Naive thymus-derived CD8-positive, alpha-beta T cell (primary cell): ENCODE measurements at regions not wholly inside any gene's neighbourhood (a gene's known extent, or its start where the extent isn't known, plus 50 kb on each side); places are given as distances from the start of the nearest gene placed in this dataset.
"Not testable (repeated sequence)": the region's sequence is repeated elsewhere in the genome, so short reads cannot be mapped to it uniquely, and the experiment has no call there.

ENCODE experiments used
- ATAC-seq, 2 donors: fragments of 150-1000 bp; cut with Tn5 transposase in 1 of 2; sonication (Bioruptor Pico), chemical (Tn5 transposase) in 1 of 2; 1 replicate in 1 of 2; 2 replicates in 1 of 2; pipeline ENCODE4 v1.10.0; 2021; ENCODE audit warnings: mild to moderate bottlenecking in 2 of 2, moderate library complexity in 2 of 2
- POLR2A ChIA-PET: fragments of 350-600 bp; sonication (Branson Sonifier 250); formaldehyde crosslinking; loops from one replicate; lab custom pipeline; 2021; ENCODE audit warnings: antibody characterized with exemption; lab: Charles Lee
- DNase-seq, 10 donors: peaks; one replicate each; pipeline versions ENCODE4 v3.0.0 to v3.0.0-alpha.2; 2020 to 2022
- H3K27ac Mint-ChIP-seq, 10 donors: one replicate each; pipeline ENCODE4 v1.8.0; 2020 to 2022; ENCODE audit warnings: mild to moderate bottlenecking in 10 of 10, mixed read lengths in 10 of 10, moderate library complexity in 4 of 10, inconsistent platforms in 1 of 10
- H3K27me3 Mint-ChIP-seq, 5 donors: one replicate each; pipeline ENCODE4 v1.8.0; 2021 to 2022; ENCODE audit warnings: mixed read lengths in 5 of 5
- H3K36me3 Mint-ChIP-seq, 3 donors: one replicate each; pipeline ENCODE4 v1.8.0; 2020 to 2022; ENCODE audit warnings: mixed read lengths in 3 of 3, mild to moderate bottlenecking in 2 of 3, inconsistent platforms in 1 of 3
- H3K4me1 Mint-ChIP-seq, 4 donors: one replicate each; pipeline ENCODE4 v1.8.0; 2021 to 2022; ENCODE audit warnings: mixed read lengths in 4 of 4
- H3K4me3 Mint-ChIP-seq, 10 donors: one replicate each; pipeline ENCODE4 v1.8.0; 2020 to 2022; ENCODE audit warnings: mild to moderate bottlenecking in 10 of 10, mixed read lengths in 10 of 10, moderate library complexity in 6 of 10, inconsistent platforms in 1 of 10
- H3K9me3 Mint-ChIP-seq, 9 donors: one replicate each; pipeline ENCODE4 v1.8.0; 2020 to 2022; ENCODE audit warnings: mixed read lengths in 9 of 9, mild to moderate bottlenecking in 3 of 9, inconsistent platforms in 1 of 9, moderate library complexity in 1 of 9

DNA sequence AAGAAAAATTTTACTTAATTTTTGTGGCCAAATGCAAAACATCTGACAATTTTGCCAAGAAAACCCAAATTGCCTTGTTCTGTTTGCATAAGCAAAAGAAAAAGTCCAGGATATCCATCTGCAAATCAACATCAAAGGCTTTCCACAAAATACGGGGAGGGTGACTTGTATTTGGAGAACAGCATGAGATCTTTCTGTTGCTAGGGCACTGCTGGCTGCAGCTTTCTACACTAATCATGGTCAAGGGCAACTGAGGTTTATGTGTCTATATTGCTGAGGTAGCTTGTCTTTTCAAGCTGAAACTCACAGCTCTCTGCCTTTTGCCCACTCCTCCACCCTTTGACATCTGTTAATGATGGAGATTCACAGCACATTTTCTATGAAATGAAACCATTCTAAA, 389.1 kb downstream of the NKX6-1 start:
- H3K9me3 Mint-ChIP-seq, result peaks cover 3 to 12% (median 7%) of the 10 kb centered on the region in 9 donors
- H3K36me3 Mint-ChIP-seq, result peaks cover 0 to 6% (median 2%) of the 10 kb centered on the region in 3 donors
- H3K27me3 Mint-ChIP-seq, result no peaks in the 10 kb centered on the region
- H3K4me3 Mint-ChIP-seq, result no peak overlapping the region
- no peaks in the 10 kb centered on the region for H3K4me1 Mint-ChIP-seq
- H3K27ac Mint-ChIP-seq, result no peak overlapping the region
- POLR2A ChIA-PET, result no interaction called here
- ATAC-seq (no peak), DNase-seq (no peak)

DNA sequence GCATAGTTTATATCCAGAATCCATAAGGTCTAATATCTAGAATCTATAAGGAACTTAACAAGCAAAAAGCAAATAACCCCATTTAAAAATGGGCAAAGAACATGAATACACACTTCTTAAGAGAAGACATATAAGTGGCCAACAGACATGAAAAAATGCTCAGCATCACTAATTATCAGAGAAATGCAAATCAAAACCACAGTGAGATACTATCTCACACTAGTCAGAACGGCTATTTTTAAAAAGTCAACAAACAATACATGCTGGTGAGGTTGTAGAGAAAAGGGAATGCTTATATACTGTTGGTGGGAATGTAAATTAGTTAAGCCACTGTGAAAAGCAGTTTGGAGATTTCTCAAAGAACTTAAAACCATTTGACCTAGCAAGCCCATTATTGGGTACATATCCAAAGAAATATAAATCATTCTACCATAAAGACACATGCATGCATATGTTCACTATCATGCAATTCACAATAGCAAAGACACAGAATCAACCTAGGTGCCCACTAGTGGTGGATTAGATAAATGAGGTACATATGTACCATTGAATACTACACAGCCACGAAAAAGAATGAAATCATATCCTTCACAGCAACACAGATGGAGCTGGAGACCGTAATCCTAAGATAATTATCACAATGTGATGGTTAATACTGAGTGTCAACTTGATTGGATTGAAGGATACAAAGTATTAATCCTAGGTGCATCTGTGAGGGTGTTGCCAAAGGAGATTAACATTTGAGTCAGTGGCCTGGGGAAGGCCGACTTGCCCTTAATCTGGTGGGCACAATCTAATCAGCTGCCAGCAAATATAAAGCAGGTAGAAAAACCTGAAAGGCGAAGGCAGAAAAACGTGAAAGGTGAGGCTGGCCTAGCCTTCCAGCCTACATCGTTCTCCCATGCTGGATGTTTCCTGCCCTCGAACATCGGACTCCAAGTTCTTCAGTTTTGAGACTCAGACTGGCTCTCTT, 397.2 kb downstream of the NKX6-1 start:
- ATAC-seq, POLR2A ChIA-PET, H3K4me3 Mint-ChIP-seq, H3K27me3 Mint-ChIP-seq, H3K9me3 Mint-ChIP-seq, DNase-seq, H3K36me3 Mint-ChIP-seq, H3K27ac Mint-ChIP-seq, H3K4me1 Mint-ChIP-seq: not testable (repeated sequence)

DNA sequence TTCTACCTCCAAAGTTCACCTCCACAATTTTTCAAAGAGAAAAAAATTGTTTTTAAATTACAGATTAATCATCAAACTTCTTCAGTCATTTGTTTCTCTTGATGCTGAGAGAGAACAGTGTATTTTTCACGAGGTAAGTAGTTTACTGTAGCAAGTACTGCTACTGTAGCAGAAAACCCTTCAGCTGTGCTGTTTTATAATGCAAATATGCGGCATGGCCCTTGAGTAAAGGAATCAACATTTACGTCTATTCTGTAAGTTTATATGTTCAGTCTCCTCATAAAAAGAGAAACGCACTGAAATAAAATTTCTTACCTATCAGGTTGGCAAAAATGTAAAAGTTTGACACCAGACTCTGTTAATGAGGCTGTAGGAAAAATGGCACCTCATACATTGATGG, 399.0 kb downstream of the NKX6-1 start:
- POLR2A ChIA-PET, result no interaction called here
- no peaks in the 10 kb centered on the region for H3K27me3 Mint-ChIP-seq
- peaks cover 0 to 6% (median 0%) of the 10 kb centered on the region in 9 donors for H3K9me3 Mint-ChIP-seq

DNA sequence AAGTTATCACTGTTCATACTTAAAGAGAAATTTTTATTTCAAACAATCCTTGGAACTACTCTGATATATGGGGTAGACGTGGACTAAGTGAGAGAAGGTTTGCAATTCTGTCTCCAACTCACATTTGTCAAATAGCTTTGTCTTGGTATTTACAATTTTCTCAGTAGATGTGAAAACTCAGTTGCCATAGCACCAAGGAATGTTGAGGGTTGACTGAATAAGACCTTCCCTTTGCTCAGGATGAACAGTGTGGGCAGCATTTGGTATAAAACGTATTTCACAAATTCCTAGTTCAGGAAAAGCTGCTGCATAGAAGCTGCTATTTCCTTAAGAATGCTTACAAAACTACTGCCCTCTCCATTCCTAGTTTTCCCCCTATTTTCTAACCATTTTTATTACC, 399.5 kb downstream of the NKX6-1 start:
- POLR2A ChIA-PET, result no interaction called here
- H3K27me3 Mint-ChIP-seq, result no peaks in the 10 kb centered on the region
- no peaks in the 10 kb centered on the region for H3K4me1 Mint-ChIP-seq
- no peak overlapping the region for H3K4me3 Mint-ChIP-seq
- DNase-seq, result no peak
- no peak for ATAC-seq
- no peaks in the 10 kb centered on the region for H3K36me3 Mint-ChIP-seq
- peaks cover 0 to 6% (median 0%) of the 10 kb centered on the region in 9 donors for H3K9me3 Mint-ChIP-seq
- no peak overlapping the region for H3K27ac Mint-ChIP-seq

More for the DNA sequence above, 399.0 kb downstream of the NKX6-1 start:
- Mint-ChIP-seq H3K4me3 (no peak overlapping the region), H3K4me1 (no peaks in the 10 kb centered on the region), H3K36me3 (no peaks in the 10 kb centered on the region), H3K27ac (no peak overlapping the region)
- ATAC-seq (no peak), DNase-seq (no peak)

DNA sequence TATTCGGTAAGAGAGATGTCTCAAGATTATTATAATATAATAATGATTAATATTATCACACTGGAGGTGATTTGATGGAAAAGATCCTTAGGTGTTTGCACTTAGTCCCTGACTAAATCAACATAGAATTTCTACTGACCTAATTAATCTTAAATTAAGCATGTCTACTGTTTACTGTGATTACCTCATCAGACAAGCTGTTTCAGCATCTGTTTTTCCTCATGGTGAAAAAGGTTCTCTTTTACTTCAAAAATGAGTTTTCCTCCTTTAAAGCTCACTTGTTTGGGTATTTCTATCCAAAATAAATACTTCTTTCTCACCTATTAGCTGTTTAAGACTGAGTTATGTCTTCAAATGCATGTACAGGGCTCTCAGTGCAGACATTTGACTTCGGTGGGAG, 407.8 kb downstream of the NKX6-1 start:
- POLR2A ChIA-PET, result no interaction called here
- DNase-seq (no peak), ATAC-seq (no peak)
- Mint-ChIP-seq H3K36me3 (no peaks in the 10 kb centered on the region), H3K4me3 (no peak overlapping the region), H3K9me3 (peaks cover 0 to 7% (median 0%) of the 10 kb centered on the region in 9 donors), H3K27ac (no peak overlapping the region), H3K27me3 (peaks cover 0 to 3% (median 0%) of the 10 kb centered on the region in 5 donors), H3K4me1 (no peaks in the 10 kb centered on the region)

DNA sequence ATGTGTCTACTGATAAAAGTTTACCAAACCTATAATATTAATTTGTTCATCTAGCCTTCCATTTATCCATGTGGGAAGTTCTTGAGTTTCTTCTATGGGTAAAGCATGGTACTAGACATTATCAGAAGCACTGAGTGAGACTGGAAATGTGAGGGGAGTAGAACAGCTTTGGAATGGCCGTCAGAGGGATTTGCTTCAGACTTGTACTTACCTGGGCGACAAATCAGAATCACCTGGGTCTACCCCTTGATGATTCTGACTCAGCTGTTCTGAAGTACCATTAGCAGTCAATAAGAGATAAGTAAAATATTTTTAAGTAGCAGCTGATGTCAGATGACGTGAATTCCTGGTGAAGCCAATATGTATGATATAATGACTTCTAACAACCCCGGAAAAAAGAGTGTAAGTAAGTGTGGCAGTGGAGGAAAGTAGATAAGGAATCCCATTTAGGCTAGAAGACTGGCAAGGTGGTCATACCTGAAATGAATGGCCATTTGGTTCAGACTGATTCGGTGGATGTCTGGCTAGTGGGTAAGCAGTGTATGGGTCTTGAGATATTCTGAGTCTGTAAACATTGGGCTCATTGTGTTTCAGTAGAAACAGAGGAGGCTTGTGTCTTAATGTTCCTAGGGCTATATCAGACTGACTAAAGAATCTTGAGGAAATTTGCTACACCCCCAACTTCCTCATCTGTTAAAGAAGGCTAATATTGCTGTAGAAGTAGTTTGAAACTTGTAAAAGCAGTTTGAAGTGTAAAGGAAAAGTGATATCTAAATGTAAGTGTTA, 409.2 kb downstream of the NKX6-1 start:
- H3K4me3 Mint-ChIP-seq, result no peak overlapping the region
- POLR2A ChIA-PET, result no interaction called here

DNA sequence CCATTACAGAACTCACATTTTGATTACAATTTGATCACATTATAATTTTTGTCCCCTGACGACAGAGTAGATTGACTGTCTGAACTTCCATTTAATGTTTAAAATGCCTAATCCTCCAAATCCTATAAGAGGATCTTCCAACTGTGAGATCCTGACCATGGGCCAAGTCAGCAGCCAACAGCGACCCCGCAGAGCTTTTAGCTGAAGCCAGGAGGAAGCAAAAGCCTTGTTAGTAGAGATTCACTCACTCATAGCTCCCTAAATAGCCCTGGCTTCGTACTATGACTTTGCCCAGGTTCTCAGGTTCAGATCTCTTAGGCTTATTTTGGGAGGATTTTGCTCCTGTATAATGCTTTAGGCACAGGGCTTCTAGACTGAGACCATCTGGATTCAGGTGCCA, 413.1 kb downstream of the NKX6-1 start:
- no peak for ATAC-seq
- DNase-seq, result no peak
- Mint-ChIP-seq H3K4me1 (no peaks in the 10 kb centered on the region), H3K27me3 (no peaks in the 10 kb centered on the region), H3K27ac (no peak overlapping the region), H3K36me3 (no peaks in the 10 kb centered on the region), H3K9me3 (peaks cover 0 to 21% (median 8%) of the 10 kb centered on the region in 9 donors), H3K4me3 (no peak overlapping the region)
- POLR2A ChIA-PET, result no interaction called here

More for the DNA sequence above, 409.2 kb downstream of the NKX6-1 start:
- no peaks in the 10 kb centered on the region for H3K4me1 Mint-ChIP-seq
- no peak for DNase-seq
- H3K27me3 Mint-ChIP-seq, result peaks cover 0 to 3% (median 0%) of the 10 kb centered on the region in 5 donors
- H3K9me3 Mint-ChIP-seq, result peaks cover 0 to 11% (median 0%) of the 10 kb centered on the region in 9 donors
- no peak overlapping the region for H3K27ac Mint-ChIP-seq
- ATAC-seq, result no peak
- no peaks in the 10 kb centered on the region for H3K36me3 Mint-ChIP-seq

DNA sequence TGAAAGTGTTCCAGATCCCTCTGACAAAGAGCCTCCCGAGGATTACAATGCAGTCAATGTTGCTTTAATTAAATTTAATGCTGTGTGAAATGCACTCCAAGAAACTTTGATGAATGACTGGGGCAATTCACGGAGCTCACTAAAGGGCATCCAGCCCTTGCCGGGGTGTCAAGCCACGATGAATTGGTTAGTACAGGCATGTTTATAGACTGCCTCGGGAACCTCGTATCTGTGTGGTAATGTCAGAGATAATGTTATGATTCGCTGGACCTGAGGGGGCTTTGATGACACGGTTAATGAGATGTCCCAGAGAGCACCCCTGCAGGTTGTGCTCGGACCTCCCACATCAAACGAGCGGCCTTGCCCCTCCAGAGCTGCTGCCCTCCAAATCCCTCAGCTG, 428.8 kb downstream of the NKX6-1 start:
- POLR2A ChIA-PET, result no interaction called here
- H3K9me3 Mint-ChIP-seq, result peaks cover 0 to 21% (median 2%) of the 10 kb centered on the region in 9 donors
- H3K36me3 Mint-ChIP-seq, result no peaks in the 10 kb centered on the region
- no peak overlapping the region for H3K4me3 Mint-ChIP-seq
- no peak overlapping the region for H3K27ac Mint-ChIP-seq
- DNase-seq (no peak), ATAC-seq (no peak)
- H3K27me3 Mint-ChIP-seq, result peaks cover 0 to 27% (median 3%) of the 10 kb centered on the region in 5 donors
- no peaks in the 10 kb centered on the region for H3K4me1 Mint-ChIP-seq

DNA sequence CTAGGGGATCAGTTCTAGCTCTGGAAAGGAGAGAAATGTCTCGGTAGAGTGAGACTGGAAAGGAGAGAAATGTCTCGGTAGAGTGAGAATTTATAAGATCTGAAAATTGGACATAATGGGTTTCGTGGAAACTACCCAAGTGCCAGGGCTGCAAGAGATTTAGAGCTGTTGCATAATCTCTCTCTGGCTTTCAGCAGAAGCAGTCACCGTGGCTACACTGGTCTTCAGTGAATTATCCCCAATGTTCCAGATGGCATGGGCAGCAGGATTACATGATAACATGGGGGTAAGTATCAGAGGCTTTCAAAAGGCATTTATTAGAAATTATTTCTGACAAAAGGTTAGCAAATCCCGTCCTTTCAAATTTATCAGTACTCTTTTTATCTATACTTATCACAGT, 435.5 kb downstream of the NKX6-1 start:
- Mint-ChIP-seq H3K4me3 (no peak overlapping the region), H3K36me3 (no peaks in the 10 kb centered on the region), H3K27ac (no peak overlapping the region), H3K9me3 (peaks cover 0 to 31% (median 4%) of the 10 kb centered on the region in 9 donors), H3K27me3 (peaks cover 0 to 24% (median 3%) of the 10 kb centered on the region in 5 donors), H3K4me1 (no peaks in the 10 kb centered on the region)
- no peak for DNase-seq
- no peak for ATAC-seq
- POLR2A ChIA-PET, result no interaction called here

DNA sequence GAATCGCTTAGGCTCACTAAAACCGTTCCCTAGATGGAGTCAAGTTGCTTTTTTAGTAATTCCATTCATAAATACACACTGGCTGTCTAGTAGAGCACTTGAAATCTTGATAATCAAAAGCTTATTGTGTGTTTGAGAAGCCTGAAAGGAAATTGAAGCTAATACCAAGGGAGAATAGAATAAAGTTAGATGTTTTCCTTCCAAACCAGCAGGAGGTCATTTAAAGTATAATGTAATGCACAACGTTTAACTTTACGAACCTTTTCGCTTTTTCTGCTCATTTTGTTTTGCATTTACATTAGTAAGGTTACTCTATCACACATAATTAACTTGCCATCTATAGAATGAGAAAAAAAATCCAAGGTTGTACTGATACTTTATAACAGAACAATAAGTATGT, 440.9 kb downstream of the NKX6-1 start:
- no peak for ATAC-seq
- H3K4me1 Mint-ChIP-seq, result no peaks in the 10 kb centered on the region
- H3K9me3 Mint-ChIP-seq, result peaks cover 0 to 10% (median 4%) of the 10 kb centered on the region in 9 donors
- no peak overlapping the region for H3K4me3 Mint-ChIP-seq
- H3K27ac Mint-ChIP-seq, result no peak overlapping the region
- POLR2A ChIA-PET, result no interaction called here
- DNase-seq, result no peak
- peaks cover 0 to 10% (median 3%) of the 10 kb centered on the region in 5 donors for H3K27me3 Mint-ChIP-seq
- H3K36me3 Mint-ChIP-seq, result no peaks in the 10 kb centered on the region

DNA sequence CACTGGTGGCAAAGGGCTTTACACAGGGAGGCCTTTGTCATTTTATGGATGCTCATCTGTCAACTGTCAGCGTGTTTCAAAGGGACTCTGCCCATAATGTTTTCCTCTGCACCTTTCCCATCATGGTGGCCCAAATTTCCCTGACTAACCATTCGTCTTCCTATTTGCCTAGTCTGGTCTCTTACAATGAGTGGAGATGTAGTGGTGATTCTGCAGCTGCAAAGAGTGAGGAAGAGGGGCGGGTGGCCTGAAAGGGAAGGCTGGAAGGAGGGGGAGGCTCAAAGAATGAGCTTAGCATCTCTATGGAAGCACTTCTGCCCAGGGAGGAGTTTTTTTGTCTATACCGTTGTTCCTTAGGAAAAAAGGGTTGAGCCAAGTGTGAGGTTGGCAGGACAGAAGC, 447.5 kb downstream of the NKX6-1 start:
- Mint-ChIP-seq H3K4me1 (no peaks in the 10 kb centered on the region), H3K27ac (no peak overlapping the region), H3K27me3 (peaks cover 0 to 5% (median 0%) of the 10 kb centered on the region in 5 donors), H3K9me3 (peaks cover 0 to 4% (median 2%) of the 10 kb centered on the region in 9 donors), H3K36me3 (no peaks in the 10 kb centered on the region), H3K4me3 (no peak overlapping the region)
- POLR2A ChIA-PET, result no interaction called here
- ATAC-seq (no peak), DNase-seq (no peak)

DNA sequence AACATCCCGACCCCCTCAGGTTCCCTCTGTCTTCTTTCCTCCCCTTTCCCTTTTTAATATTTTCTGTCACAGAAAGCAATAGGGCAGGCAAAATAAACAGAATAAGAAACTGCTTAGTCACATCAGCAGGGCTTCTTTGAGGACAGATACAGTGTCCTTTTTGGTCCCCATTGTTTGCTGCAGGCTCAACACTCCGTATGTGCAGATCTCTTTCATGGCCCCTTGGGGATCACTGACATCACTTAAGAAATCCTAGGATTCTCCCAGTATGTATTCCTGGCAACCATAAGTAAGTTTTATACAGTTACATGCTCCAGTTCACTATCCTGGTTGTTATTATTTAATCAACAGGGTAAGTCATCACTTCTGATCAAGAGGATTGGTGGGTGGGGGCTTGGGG, 448.0 kb downstream of the NKX6-1 start:
- no peak for DNase-seq
- H3K9me3 Mint-ChIP-seq, result peaks cover 0 to 4% (median 2%) of the 10 kb centered on the region in 9 donors
- POLR2A ChIA-PET, result no interaction called here
- H3K4me1 Mint-ChIP-seq, result no peaks in the 10 kb centered on the region
- peaks cover 0 to 5% (median 0%) of the 10 kb centered on the region in 5 donors for H3K27me3 Mint-ChIP-seq
- H3K36me3 Mint-ChIP-seq, result no peaks in the 10 kb centered on the region
- no peak overlapping the region for H3K4me3 Mint-ChIP-seq
- H3K27ac Mint-ChIP-seq, result no peak overlapping the region
- no peak for ATAC-seq

DNA sequence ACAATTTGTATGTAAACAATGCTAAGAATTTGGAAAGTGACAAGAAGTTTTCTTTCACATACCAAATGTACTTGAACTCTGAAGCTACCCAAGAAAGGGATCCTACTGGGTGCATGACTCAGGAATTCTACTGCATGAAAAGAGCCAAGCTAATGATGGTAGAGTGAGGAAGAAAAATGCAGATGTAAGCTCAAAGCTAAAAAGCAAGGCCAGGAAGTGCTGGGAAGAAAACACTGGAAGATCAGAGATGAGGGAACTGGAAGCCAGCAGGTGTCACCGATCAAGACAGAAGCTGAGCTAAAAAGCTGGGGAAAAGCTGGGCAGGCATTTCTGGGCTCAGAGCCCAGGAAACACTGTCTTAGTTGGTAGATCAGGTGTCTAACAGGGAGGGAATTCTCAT, 449.1 kb downstream of the NKX6-1 start:
- no peaks in the 10 kb centered on the region for H3K4me1 Mint-ChIP-seq
- DNase-seq (no peak), ATAC-seq (no peak)
- H3K4me3 Mint-ChIP-seq, result no peak overlapping the region
- peaks cover 0 to 5% (median 0%) of the 10 kb centered on the region in 5 donors for H3K27me3 Mint-ChIP-seq
- H3K36me3 Mint-ChIP-seq, result no peaks in the 10 kb centered on the region
- H3K27ac Mint-ChIP-seq, result no peak overlapping the region
- H3K9me3 Mint-ChIP-seq, result peaks cover 0 to 4% (median 0%) of the 10 kb centered on the region in 9 donors
- POLR2A ChIA-PET, result no interaction called here
